ENCODE measurements at regions not wholly inside any gene's neighbourhood (a gene's known extent, or its start where the extent isn't known, plus 50 kb on each side); places are given as distances from the start of the nearest gene placed in this dataset.

DNA sequence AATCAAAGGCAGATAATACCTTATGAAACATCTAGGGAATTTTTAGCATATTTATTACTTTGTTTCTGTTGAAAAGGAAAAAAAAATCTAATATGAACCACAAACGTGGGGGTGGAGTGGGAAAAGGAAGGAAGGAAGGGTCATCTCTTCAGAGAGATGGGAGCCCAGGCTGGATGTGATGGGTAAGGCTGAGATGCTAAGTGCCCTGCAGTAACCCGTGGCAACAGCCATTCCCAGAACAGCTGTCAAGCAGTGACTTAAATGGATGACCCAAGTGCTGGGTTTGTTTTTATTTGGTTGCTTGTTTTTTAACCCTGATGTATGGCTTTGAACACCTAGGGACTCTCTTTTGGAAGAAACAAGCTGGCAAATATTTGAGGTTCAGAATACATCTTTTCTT lies 50.7 kb upstream of the KLF7 start:
- intact Hi-C loops (cut with micrococcal nuclease), result no loop called here

DNA sequence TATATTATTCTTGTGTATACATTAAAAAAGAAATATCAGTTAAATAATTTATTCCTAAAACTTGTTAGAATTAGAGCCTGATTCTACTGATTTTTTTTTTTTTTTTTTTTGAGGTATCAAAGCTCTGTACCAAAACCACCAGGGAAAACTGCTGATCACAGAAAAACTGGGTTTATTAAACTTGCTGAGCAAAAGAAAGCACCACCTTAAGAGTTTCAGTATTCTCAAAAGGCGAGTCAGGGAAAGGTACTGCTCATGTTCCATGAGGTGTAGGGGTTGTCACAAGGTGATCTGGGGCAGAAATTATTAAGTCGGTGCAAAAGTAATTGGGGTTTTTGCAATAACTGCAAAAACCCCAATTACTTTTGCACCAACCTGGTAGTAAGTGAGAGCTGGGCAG lies 51.7 kb upstream of the KLF7 start:
- intact Hi-C loops (cut with micrococcal nuclease), result no loop called here

DNA sequence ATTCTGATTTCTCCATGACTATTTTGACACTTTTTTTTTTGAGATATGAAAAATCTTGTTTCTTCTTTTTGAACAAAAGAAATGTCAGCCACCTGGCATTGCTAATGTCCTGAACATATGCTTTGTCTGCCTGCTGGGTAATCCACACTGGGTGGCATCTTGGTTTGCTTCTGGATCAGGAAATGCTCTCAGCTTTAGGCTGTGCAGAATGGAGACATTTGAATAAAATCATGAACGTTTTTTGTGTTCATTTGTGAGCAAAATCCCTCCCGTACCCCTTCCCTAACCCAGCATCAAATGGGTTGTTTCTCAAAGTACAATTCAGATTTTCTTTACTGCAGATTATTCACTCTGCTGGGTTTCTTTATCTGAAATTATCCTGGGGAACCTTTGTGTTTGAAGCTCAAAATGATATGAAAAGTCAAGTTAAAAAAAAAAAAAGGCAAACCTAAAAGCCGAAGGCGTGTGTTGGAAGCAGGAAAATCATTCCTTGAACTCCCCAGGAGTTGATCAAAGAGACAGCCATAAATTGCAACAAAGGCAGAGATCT lies 53.4 kb upstream of the KLF7 start:
- intact Hi-C loops (cut with micrococcal nuclease), result no loop called here

GRCh38 chr2:207219676-207220501 lies 54.1 kb upstream of the KLF7 start:
- intact Hi-C loops (cut with micrococcal nuclease), result loop anchor here (5.0 kb wide), 2 partner anchors 53 to 112 kb away; partner anchors contain the start of gene KLF7

- intact Hi-C loops (cut with micrococcal nuclease), result loop anchor here (2.0 to 5.0 kb wide), 3 partner anchors 19 to 111 kb away; partner anchors contain the start of gene KLF7
Observed at GRCh38 chr2:207221731-207222130, 56.0 kb upstream of the KLF7 start.

GRCh38 chr2:207223051-207223450 lies 57.3 kb upstream of the KLF7 start:
- intact Hi-C loops (cut with micrococcal nuclease), result loop anchor here (2.0 to 5.0 kb wide), 3 partner anchors 18 to 109 kb away; partner anchors contain the start of gene KLF7

GRCh38 chr2:207224381-207224780 lies 58.6 kb upstream of the KLF7 start:
- intact Hi-C loops (cut with micrococcal nuclease), result loop anchor here (5.0 kb wide), 2 partner anchors 57 to 108 kb away; partner anchors contain the start of gene KLF7

DNA sequence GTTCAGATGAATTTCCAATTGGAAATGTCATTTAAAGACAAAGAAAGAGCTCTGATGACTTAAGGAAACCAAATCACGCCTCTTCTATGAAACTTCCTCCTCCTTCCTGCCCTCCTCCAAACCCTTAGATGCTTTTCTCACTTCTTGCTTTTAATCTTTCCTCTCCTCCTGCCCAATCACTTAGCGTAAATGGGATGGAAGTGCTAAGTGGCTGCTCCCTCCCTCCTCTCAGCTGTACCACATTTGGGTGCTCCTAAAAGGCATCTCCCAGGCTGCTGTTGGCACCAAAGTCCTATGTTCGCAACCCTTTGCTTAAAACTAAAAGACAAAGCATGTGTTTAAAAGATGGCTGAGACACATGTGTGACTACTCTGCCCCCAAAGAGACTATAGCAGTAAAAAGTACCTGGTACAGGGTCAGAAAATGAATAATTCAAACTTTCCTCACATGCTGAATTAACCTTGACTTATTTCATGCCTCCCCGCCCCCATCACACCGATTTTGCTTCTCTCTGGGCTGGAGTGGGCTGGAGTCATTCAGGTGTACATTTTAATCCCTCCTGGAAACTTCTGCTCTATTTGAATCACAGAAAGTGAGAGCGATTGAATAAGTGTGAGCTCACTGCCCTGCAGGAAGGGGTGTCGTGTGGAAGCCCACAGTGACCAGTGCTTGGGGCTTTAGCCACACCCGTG lies 59.2 kb upstream of the KLF7 start:
- intact Hi-C loops (cut with micrococcal nuclease), result loop anchor here (5.0 kb wide), 2 partner anchors 58 to 107 kb away; partner anchors contain the start of gene KLF7

DNA sequence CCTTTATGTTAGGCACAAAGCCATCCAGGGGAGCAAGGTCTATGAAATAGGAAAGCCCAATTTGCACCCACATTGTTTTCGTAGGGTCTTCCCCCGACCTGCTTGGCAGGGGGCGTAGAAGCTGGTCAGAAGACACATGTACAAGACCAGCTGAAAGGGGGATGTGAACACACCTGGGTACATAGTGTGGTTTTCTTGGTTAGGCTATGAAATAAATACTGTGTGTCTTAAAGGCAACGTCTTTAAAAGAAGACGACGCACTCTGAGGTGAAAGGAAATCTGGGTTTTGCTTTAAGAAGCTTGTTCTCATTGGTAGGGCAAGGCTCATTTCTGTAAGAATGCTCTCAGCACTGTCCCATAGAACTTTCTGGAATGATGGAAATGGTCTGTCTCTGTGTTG lies 60.0 kb upstream of the KLF7 start:
- intact Hi-C loops (cut with micrococcal nuclease), result no loop called here

DNA sequence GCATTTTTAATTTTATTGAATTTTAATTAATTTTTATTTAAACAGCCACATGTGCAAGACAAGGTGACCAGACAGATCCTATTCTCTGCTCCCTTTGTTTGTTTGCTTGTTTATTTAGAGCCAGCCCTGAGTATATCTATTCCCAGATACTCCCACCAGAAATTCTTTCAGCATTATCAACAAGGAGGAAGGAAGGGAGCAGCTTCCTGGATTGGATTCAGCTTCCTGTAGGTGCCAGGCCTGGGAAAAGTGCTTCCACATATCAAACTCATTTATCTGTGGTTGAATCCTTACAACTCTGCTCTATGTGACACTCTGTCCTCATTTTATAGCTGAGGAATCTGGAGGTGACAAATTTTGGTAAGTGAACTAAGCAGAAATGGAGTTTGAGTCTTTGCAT lies 60.5 kb upstream of the KLF7 start:
- intact Hi-C loops (cut with micrococcal nuclease), result no loop called here

DNA sequence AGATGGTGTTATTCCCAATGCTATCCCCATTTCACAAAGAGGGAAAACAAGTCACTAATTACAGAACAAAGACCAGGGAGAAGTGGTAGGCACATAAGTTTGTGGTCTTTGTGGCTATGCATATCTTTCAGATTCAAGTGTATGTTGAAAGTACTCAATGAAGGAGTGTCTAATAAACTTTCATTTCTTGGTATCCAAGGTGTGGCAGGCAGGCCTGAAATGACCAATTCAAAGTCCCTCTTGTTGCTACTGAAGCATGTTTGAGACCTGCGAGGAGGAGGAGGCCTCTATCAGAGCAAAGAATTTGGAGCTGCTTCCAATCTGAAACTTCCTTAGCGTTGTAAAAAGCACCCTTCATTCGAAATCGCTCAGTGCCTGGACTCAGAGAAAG lies 60.9 kb upstream of the KLF7 start:
- intact Hi-C loops (cut with micrococcal nuclease), result no loop called here

- intact Hi-C loops (cut with micrococcal nuclease), result no loop called here
Observed at GRCh38 chr2:207227062-207227748, 61.5 kb upstream of the KLF7 start.

DNA sequence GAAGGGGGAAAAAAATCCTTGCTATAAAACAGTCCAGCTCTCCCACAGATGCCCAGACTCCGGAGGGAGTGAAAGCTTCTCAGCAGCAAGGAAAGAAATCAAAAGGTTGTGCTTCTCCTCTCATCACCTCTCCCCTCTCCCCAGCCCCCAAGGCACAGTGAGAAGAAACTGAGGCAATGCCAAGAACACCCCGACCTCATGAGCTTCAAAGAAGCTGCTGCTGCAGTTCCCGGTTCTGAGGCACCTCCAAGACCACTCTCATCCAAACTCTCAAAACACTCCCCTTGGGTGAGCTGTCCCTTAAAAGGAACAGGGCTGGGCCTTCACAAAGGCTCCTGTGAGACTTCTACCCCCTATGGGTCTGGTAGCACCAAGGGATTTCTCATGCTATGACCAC lies 62.0 kb upstream of the KLF7 start:
- intact Hi-C loops (cut with micrococcal nuclease), result no loop called here

DNA sequence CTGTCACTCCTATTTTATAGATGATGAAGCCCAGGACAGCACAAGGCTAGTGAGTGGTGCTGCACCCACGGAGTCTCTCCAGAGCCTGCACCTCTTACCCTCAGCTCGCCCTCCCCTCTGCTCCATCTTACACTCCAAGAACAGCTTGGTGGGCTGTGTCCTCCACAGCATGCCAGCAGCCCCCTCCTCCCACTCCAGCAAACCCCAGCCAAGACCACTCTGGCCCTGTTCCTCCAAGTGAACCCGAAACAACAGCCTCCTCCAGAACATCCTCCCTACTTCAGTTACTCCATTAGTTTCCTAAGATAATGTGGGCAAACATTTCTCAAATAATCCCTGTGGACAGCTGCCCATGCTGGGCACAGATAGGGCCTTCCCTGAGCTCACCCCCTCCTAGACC lies 62.7 kb upstream of the KLF7 start:
- intact Hi-C loops (cut with micrococcal nuclease), result no loop called here

DNA sequence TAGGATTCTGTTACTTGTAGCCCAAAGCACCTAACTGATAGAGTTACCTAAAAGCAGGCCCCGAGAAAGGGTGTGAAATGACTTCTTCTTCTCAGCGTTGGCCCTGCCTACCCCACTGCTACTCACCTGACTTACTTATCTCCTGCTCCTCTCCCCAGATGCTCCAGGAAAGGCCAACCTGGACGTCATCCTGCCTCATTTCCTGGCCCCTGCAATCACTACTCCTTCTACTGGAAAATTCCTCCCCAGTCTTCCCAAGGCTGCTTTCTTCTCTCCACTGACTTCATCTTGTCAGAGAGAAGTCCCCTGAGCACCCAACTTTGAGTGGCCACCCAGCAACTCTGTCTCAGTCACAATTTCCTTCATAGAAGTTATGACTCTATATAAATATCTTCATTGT lies 63.4 kb upstream of the KLF7 start:
- intact Hi-C loops (cut with micrococcal nuclease), result no loop called here

GRCh38 chr2:207230261-207231105 lies 64.7 kb upstream of the KLF7 start:
- intact Hi-C loops (cut with micrococcal nuclease), result loop anchor here (1.0 to 5.0 kb wide), 2 partner anchors 10 to 183 kb away; no protein-coding TSS in a partner anchor

- intact Hi-C loops (cut with micrococcal nuclease), result loop anchor here (5.0 kb wide), 1 partner anchor 184 kb away; no protein-coding TSS in a partner anchor
Observed at GRCh38 chr2:207231106-207231865, 65.5 kb upstream of the KLF7 start.

DNA sequence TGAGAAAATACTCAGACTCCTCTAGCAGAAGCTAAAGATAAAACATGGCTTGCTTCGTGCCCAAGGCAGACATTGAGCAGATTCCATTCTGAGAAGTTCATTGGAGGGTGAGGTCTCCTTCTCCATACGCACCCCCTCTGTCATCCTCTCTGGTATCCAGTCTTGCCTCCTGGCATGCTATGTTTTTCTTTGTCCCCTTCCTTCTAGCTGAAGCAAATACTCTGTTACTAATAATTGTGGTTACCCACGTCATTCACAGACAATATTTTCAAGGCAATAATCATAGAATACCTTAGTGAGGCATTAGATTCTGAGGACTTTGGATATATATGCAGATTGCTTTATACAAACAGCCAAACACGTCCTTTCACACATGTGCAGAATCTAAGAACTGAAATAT lies 66.2 kb upstream of the KLF7 start:
- intact Hi-C loops (cut with micrococcal nuclease), result loop anchor here (5.0 kb wide), 1 partner anchor 185 kb away; no protein-coding TSS in a partner anchor

DNA sequence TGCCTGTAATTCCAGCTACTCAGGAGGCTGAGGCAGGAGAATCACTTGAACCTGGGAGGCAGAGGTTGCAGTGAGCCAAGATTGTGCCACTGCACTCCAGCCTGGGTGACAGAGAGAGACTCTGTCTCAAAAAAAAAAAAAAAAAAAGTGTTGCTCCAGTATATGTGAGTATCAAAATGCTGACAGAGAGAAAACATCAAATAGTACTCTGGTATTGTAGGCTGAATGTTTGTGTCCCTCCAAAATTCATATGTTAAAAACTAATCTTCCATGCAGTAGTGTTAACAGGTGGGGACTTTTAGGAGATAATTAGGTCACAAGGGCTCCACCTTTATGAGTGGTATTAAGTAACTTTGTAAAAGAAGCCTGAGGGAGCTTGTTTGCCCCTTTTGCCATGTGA lies 67.4 kb upstream of the KLF7 start:
- intact Hi-C loops (cut with micrococcal nuclease), result loop anchor here (5.0 kb wide), 1 partner anchor 186 kb away; no protein-coding TSS in a partner anchor

- intact Hi-C loops (cut with micrococcal nuclease), result loop anchor here (5.0 kb wide), 1 partner anchor 186 kb away; no protein-coding TSS in a partner anchor
Observed at GRCh38 chr2:207233731-207234130, 68.0 kb upstream of the KLF7 start.
